Colonic mucosa (tissue), 4 donors: ENCODE measurements at regions not wholly inside any gene's neighbourhood (a gene's known extent, or its start where the extent isn't known, plus 50 kb on each side); places are given as distances from the start of the nearest gene placed in this dataset.
A peak's percentile ranks its signal among the peaks of the same experiment; 100 is the strongest.

ENCODE experiments used
- DNase-seq: peaks from one replicate; pipeline ENCODE4 v3.0.0-alpha.2; 2020
- H3K27ac ChIP-seq: fragments of 200-600 bp; one replicate; pipeline ENCODE4 v1.8.0; 2021
- H3K27me3 ChIP-seq: fragments of 200-600 bp; one replicate; pipeline ENCODE4 v1.8.0; 2021
- H3K36me3 ChIP-seq: fragments of 200-600 bp; one replicate; pipeline ENCODE4 v1.8.0; 2021
- H3K4me1 ChIP-seq: fragments of 200-600 bp; one replicate; pipeline ENCODE4 v1.8.0; 2021; ENCODE audit warnings: mild to moderate bottlenecking
- H3K4me3 ChIP-seq: fragments of 200-600 bp; one replicate; pipeline ENCODE4 v1.8.0; 2021
- H3K9ac ChIP-seq, 2 donors: one replicate each; pipeline ENCODE4 v1.7.0; 2013; ENCODE audit warnings: control low read depth in 2 of 2, low read depth in 2 of 2, low read length in 2 of 2
- H3K9me3 ChIP-seq: fragments of 200-600 bp; one replicate; pipeline ENCODE4 v1.8.0; 2021
- CTCF ChIP-seq: fragments of 200-600 bp; IDR thresholded peaks from one replicate; pipeline ENCODE4 v1.8.0; 2022; ENCODE audit warnings: antibody characterized with exemption, mild to moderate bottlenecking
- intact Hi-C: fragments of 100-400 bp; cut with DNase I; formaldehyde crosslinking; loops from one replicate; pipeline ENCODE4 v1.14.1; 2022
- donor health status: healthy.
- donor health status: DM: no; HTN: no; CAD: no.
- donor health status: DM: no; HTN: no; CAD: no.

- Histone ChIP-seq H3K36me3 (no peaks in the 10 kb centered on the region), H3K9ac (no peak overlapping the region), H3K4me1 (no peaks in the 10 kb centered on the region), H3K4me3 (no peak overlapping the region), H3K27ac (no peak overlapping the region), H3K27me3 (no peaks in the 10 kb centered on the region), H3K9me3 (no peaks in the 10 kb centered on the region)
- intact Hi-C loops: loop anchor here (10.0 kb wide), 1 partner anchor 134 kb away; no protein-coding TSS in a partner anchor
- no peak for DNase-seq
- TF ChIP-seq CTCF: no peak
These were observed 193.9 kb downstream of the ZNF621 start for GRCh38 chr3:40718681-40719080.

DNA sequence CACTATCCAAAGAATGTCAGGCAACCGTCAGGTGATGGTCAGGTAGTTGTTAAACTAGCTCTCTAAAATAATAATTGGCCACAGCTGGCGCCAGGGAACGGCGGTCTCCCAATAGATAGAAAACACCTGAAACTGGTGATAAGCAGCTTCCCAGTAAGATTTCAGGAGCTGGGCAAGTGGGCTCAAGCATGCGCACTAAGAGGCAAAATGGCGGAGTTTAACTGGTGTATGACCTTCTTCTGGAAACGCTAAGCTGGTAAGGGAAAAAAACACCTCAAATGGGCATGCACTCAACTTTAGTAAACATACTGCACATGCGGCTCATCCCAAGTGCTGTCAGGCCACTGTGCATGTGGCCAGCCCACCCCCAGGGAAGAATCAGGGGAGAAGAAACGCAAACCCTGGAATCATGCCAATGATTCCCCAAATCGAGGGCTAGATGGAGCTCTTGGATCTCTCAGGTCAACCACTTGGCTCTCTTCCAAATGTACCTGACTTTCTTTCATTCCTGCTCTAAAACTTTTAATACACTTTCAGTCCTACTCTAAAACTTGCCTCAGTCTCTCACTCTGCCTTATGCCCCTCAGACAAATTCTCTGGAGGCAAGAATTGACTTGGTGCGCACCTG lies 195.0 kb downstream of the ZNF621 start:
- no peak for DNase-seq
- TF ChIP-seq CTCF: peak; percentile 27
- Histone ChIP-seq H3K4me3 (no peak overlapping the region), H3K9me3 (no peaks in the 10 kb centered on the region), H3K27me3 (no peaks in the 10 kb centered on the region), H3K4me1 (no peaks in the 10 kb centered on the region), H3K9ac (no peak overlapping the region), H3K36me3 (no peaks in the 10 kb centered on the region), H3K27ac (no peak overlapping the region)
- intact Hi-C loops: loop anchor here (10.0 kb wide), 2 partner anchors 135 to 485 kb away; no protein-coding TSS in a partner anchor

DNA sequence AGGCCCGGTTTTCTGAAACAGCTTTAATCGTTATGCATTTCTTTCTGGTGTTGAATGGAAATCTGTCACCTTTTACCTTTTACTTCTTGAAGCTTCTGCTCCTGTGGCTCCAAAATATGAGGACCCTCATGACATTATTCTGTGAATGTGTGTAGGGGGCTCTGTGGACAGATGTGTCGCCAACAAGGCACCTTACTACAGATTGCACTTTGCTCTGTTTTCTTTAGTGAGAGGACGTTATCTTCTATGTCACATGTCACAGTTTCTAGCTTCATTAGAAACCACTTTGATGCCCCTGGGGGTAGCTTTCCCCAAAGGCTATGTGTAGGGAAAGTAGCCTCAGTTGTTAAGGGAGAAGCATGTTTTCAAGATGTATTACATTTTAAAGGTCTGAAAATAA lies 195.6 kb downstream of the ZNF621 start:
- DNase-seq: no peak
- H3K27me3 ChIP-seq: no peaks in the 10 kb centered on the region
- H3K9me3 ChIP-seq: no peaks in the 10 kb centered on the region
- TF ChIP-seq CTCF: no peak
- H3K27ac ChIP-seq: no peak overlapping the region
- H3K9ac ChIP-seq: no peak overlapping the region
- no peaks in the 10 kb centered on the region for H3K36me3 ChIP-seq
- no peak overlapping the region for H3K4me3 ChIP-seq
- H3K4me1 ChIP-seq: no peaks in the 10 kb centered on the region
- intact Hi-C loops: loop anchor here (10.0 kb wide), 1 partner anchor 484 kb away; no protein-coding TSS in a partner anchor

DNA sequence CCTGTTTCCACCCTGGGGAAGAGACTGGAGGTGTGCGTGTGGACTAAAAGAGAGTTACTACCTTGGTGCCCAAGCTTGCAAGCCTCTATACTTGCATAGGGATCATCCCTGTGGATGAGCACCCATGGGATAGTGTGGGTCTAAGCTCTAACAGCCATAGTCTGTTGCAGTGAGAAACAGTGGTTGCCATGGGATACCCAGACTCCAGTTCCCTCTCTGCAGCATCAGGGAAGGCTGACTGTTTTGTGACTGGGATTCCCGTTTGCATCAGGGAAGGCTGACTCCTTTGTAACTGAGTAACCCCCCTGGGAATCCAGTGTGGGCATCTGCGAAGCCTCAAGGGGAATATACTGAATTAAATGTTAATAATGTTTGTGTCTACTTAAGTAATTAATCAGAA lies 196.1 kb downstream of the ZNF621 start:
- H3K4me3 ChIP-seq: no peak overlapping the region
- DNase-seq: no peak
- H3K9me3 ChIP-seq: no peaks in the 10 kb centered on the region
- intact Hi-C loops: loop anchor here (10.0 kb wide), 1 partner anchor 484 kb away; no protein-coding TSS in a partner anchor
- H3K27ac ChIP-seq: no peak overlapping the region
- no peaks in the 10 kb centered on the region for H3K4me1 ChIP-seq
- no peak for TF ChIP-seq CTCF
- H3K27me3 ChIP-seq: no peaks in the 10 kb centered on the region
- H3K9ac ChIP-seq: no peak overlapping the region
- H3K36me3 ChIP-seq: no peaks in the 10 kb centered on the region

- Histone ChIP-seq H3K9me3 (no peaks in the 10 kb centered on the region), H3K9ac (no peak overlapping the region), H3K4me3 (no peak overlapping the region), H3K36me3 (no peaks in the 10 kb centered on the region), H3K4me1 (no peaks in the 10 kb centered on the region), H3K27ac (no peak overlapping the region), H3K27me3 (no peaks in the 10 kb centered on the region)
- no peak for TF ChIP-seq CTCF
- DNase-seq: no peak
- intact Hi-C loops: loop anchor here (10.0 kb wide), 1 partner anchor 482 kb away; no protein-coding TSS in a partner anchor
These were observed 198.4 kb downstream of the ZNF621 start for GRCh38 chr3:40723083-40723660.
